Activated CD8-positive, alpha-beta memory T cell treated with anti-CD3 and anti-CD28 coated beads, Interleukin-2, amount 50 U/mL, for 48 hours (primary cell): ENCODE measurements at regions not wholly inside any gene's neighbourhood (a gene's known extent, or its start where the extent isn't known, plus 50 kb on each side); places are given as distances from the start of the nearest gene placed in this dataset.
"Not testable (repeated sequence)": the region's sequence is repeated elsewhere in the genome, so short reads cannot be mapped to it uniquely, and the experiment has no call there.

Experiments used
- DNase-seq: peaks from one replicate; pipeline ENCODE4 v3.0.0-alpha.2; 2020

GRCh38 chr10:120051671-120052070, 159.1 kb downstream of the SEC23IP start:
- DNase-seq, result no peak

- no peak for DNase-seq
Observed at GRCh38 chr10:120052964-120053702, 160.6 kb downstream of the SEC23IP start.

DNA sequence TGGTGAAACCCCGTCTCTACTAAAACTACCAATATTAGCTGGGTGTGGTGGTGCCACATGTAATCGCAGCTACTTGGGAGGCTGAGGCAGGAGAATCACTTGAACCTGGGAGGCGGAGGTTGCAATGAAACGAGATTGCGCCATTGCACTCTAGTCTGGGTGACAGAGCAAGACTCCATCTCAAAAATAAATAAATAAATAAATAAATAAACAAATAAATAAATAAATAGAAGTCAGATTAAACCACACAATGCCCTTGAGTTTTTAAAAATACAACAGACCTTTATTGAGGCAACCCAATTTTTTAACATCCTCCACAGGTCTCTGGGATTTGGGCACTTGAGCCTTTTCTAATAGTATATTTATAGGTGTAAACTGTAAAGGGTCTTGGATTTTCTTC, 167.3 kb downstream of the SEC23IP start:
- DNase-seq, result not testable (repeated sequence)

DNA sequence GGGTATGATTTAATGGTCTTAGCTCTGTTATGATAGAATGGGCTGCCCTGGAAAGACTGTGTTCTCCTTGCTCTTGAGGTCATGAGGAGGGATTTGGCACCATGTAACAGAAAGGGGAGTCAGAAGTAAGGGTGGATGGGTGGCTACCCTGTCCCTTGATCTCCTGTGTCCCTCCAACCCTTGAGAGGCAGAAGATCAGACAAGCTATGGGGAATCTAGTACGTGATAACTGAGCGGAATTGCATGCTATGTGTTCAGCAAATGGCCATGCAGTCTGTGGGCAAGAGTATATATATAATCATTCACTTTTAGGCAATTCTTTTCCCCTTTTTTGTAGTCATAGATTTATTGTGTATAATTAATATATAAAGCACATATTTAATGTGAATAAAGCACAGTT, 174.9 kb downstream of the SEC23IP start:
- DNase-seq, result no peak

- DNase-seq, result no peak
Observed at GRCh38 chr10:120069700-120070099, 177.2 kb downstream of the SEC23IP start.

GRCh38 chr10:120075349-120075748, 182.8 kb downstream of the SEC23IP start:
- no peak for DNase-seq

DNA sequence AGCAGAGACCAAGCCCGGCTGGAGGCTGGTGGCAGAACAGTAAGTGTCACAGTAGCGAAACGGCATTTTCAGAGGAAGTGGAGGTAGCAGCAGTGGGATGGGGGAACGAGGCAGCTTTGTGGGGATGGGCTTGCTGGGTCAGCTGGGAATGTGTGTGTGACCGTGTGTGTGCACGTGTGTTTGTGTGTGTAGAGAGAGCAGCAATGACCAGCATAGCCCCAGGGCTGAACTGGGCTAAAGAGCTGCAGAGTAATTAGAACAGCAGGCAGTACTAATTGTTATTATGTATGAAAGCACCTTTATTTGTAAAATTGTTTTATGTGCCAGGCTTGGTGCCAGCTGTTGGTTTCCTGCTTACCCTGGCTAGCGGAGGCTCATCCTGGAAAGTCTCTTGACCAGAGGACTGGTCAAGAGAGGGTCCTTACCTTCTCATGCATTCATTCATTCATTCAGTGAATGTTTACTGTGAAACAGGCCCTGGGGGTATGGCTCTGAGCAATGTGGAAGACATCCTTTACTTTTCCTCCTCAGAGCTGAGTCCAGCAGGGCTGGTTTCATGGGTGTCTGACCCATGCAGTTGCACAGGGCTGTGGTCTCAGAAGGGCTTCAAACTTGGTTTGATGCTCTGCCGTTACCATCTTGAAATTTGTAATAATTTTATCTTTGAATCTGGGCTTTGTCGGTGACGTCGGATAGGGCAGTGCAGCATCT, 184.6 kb downstream of the SEC23IP start:
- no peak for DNase-seq

DNA sequence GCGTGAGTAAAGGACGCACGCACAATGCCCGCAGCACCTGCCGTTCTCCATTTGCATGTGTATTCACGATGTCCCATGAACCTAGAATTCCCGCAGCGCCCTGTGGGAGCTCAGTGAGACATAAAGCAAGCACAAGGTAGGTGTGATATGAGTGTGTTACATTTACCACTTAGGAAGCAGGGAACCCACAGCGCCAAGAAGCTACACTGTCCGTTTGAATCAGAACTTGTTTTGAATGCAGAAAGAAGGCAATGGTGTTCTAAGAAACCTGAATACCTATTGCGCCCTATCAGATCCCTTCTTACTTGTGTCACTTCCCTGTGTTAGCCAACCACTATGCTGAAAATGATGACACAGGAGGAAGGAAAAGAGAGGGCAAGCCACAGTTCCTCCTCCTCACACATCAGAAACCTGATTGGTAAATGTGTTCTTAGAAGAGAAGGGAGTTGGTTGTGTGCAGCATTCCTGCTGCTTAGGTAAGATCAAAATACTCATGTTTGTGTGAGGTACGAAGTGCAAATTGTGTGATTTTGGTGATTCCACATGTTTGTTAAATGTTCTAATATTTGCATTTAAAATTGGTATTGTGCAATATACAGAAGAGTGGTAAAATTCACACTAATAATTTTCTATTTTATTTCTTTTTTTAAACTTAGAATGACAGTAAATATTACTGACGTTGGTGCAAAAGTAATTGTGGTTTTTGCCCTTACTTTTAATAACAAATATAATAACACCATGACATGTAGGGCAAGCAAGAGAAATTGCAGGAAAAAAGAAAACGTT, 185.4 kb downstream of the SEC23IP start:
- no peak for DNase-seq

GRCh38 chr10:120085096-120085796, 192.7 kb downstream of the SEC23IP start:
- DNase-seq, result no peak

- DNase-seq, result no peak
Observed at GRCh38 chr10:120086066-120086465, 193.5 kb downstream of the SEC23IP start.

DNA sequence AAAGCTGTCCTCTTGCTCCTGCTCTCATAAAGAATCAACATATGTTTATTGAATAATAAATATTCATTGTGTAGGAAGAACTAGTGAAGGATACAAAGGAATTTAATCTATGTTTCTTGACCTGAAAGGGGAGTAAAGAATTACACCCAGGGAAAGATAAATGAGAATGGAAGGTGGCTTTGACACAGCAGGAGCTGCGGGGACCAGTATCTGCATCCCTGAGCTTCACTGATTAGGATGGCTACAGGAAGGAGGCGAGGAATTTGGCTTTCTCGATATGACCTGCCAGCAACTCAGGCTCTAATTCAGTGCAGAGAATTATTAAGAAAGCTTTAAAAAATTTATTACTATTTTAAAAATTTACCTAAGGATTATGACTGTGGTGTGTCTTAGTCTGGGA, 194.6 kb downstream of the SEC23IP start:
- no peak for DNase-seq

- no peak for DNase-seq
Observed at GRCh38 chr10:120095875-120096274, 203.3 kb downstream of the SEC23IP start.

DNA sequence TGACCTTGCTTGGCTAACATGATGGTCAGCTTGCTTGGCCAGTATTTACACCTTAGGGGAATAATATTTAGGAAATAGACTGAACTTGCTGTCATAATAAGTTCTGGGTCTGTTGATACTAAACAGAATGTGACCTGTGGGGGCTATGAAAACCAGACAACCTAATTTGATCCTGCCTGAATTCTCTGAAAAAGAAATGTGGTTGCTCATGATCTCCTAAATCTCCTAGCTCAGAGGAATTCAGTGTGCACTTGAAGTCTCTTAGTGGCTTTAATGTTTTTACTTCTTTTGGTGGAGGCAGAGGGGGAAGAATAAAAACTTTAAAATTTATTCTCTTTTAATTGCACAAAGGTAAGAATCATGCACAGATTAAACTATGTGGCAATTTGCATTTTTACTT, 205.2 kb downstream of the SEC23IP start:
- no peak for DNase-seq

DNA sequence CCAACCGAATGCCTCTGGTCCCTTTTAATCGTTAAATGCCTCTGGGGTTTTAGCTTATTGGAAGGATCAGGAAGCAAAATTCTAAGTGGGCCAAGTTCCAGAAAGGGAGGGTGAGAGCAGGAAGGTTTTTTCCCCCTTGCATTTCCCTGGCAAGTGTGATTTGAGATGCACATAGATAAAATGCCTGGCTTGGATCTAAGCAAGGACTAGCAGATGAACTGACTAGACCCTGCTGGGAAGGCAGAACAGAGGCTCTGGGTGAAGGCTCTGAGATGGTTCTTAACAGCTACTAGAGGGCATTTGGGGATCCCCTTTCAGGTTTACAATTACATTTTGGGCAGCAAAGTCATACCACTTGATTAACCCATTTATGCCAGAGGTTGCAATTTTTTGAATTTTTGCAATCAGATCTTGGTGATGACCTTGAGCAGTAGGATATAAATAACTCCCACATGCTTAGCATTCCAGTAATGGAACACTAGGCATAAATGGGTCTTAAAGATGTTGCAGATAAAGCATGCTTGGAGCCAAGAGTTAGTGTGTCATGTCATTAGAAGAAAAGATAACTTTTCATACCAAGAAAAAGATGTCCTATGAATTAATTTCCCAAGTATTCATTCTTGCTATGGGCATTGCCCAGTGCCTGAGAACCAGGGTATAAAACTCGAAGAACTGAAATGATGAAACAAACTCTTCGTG, 205.9 kb downstream of the SEC23IP start:
- no peak for DNase-seq

DNA sequence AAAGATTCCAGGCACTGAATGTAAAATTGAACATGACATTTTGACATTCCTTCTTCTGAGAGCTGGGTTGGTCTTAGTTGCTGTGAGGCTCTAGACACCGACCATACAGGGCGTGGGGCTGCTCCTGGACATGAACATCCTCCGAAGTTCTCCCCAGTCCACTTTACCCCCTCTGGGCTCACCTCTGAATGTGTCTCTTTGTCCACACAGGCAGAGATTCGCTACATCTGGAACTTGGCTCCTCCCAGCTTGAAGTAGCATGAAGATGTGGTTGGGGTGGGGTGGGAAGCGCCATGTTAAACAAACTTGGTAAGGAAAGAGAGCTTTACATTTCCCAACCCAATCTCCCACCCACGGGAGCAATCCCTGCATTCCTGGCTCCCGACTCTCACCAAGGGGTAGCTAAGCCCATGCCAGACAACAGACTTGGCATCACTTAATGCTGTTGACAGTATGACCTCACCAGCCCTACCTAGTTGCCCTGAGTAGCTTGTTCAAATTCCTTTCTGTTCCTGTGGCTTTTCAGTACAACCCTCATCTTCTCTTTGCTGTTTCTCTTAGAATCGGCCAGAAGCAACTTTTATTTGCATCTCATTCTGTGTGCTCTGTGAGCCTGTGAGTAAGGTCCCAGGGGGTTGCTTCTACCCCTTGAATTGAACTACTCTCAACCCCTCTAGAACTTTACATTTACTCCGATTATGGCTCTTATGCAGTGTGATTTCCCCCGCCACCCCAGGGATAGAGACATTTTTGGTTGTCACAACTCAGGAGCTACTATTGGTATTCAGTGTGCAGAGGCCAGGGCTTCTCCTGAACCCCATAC, 211.4 kb downstream of the SEC23IP start:
- DNase-seq, result no peak

GRCh38 chr10:120105001-120105400, 212.5 kb downstream of the SEC23IP start:
- no peak for DNase-seq

- no peak for DNase-seq
Observed at GRCh38 chr10:120105492-120105891, 213.0 kb downstream of the SEC23IP start.

GRCh38 chr10:120108916-120109315, 216.4 kb downstream of the SEC23IP start:
- no peak for DNase-seq

- not testable (repeated sequence) for DNase-seq
Observed at GRCh38 chr10:120109725-120110124, 217.2 kb downstream of the SEC23IP start.

- no peak for DNase-seq
Observed at GRCh38 chr10:120110196-120110595, 217.7 kb downstream of the SEC23IP start.

- no peak for DNase-seq
Observed at GRCh38 chr10:120111628-120112027, 219.1 kb downstream of the SEC23IP start.

DNA sequence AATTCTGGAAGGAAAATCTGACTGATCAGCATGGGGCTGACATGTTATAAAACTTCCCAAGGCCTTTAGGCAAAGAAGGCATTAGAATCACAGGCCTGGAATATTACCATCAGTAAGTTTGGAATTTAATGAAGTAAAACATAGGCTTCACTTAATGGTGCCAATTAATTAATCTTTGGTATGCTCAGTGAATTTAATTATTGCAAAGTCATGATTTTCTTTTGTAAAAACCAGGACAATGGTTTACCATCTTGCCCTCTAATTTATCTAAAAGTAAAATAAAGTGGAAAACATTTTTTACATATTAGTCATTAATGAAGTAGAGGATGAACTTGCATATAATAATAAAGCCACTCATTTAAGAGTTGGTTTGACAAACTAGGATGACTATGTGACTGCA, 220.3 kb downstream of the SEC23IP start:
- DNase-seq, result no peak
